HuH-7.5 (cell line): ENCODE measurements at regions not wholly inside any gene's neighbourhood (a gene's known extent, or its start where the extent isn't known, plus 50 kb on each side); places are given as distances from the start of the nearest gene placed in this dataset.
A peak's percentile ranks its signal among the peaks of the same experiment; 100 is the strongest.

Experiments used
- DNase-seq: peaks from one replicate; pipeline ENCODE4 v3.0.0; 2011; ENCODE audit warnings: low spot score

DNA sequence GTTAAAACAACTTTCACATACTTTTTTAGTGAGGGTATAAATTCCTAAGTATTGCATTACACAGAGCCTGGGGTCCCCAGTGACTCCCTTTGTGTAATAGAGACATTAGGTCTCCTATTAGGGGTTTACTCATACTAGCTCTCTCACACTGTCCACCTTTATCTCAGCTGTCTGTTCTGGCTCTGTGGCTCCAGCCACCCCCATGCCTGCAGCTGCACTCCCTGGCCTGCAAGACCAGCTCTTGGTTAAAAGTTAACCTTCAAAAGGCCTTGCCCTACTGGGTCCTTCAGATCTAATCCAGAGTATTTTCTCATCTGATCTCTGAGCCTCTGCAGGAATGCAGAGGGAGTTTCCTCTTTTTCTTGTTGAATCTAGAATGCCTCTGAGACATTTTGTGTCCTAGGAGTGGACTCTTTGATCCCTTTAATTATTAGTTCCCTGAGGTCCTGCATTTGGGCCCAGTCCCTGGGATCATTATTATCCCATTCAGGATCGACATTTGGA is 280.9 kb downstream of the PYDC2 start:
- peak; percentile 4 for DNase-seq

DNA sequence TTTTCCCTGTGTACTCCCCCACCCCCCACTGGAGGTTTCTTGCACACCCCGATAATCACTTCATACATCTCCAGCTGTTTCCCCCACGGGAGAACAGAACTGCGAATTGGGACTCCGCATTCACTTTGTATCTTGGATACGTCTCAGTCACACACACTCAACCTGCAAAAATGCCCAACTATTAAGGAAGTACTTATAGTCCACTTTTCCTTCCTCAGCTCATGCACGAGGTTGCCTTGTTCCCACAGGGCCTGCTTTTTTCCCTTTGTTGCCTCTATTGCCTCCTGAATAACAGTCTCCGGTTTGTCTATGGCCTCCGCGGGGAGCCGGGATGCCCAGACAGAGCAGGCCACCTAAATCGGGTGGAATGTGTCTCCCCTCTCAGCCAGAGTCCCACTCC is 282.3 kb downstream of the PYDC2 start:
- DNase-seq: no peak

DNA sequence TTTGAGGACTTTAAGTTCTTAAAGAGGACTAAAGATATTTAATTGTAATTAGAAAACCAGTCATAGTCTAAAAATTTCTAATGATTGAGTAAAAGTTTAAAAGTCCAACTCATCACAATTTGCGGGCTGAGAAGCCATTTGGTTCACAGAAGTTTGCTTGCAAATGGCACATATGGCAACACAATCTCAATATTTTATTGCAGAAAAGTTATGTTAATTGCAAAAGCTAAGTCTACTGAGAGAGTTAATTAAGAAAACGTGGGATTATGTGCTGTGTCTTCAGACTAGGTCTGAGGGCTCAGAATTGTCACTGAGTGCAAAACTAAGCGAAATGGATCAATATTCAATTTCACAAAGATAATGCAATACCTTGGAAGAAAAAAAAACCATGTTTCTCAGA is 289.7 kb downstream of the PYDC2 start:
- DNase-seq: no peak

DNA sequence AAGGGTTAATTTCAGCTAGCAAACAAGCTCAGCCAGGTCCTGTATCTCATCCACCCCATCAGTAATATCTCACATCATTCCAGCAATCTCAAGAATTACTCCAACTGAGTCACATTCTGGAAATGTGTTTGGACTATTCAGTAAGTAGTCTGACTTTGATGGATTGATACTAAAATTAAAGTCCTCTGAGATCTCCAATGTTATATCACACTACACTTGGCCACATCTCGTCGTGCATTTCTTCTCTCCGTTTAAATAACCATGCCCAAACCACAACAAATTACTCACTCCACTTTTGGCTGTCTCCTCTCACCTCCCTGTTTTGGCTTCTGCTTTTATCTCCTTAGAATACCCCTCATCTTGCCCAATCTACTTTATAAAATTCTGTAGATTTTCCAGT is 292.2 kb downstream of the PYDC2 start:
- no peak for DNase-seq

DNA sequence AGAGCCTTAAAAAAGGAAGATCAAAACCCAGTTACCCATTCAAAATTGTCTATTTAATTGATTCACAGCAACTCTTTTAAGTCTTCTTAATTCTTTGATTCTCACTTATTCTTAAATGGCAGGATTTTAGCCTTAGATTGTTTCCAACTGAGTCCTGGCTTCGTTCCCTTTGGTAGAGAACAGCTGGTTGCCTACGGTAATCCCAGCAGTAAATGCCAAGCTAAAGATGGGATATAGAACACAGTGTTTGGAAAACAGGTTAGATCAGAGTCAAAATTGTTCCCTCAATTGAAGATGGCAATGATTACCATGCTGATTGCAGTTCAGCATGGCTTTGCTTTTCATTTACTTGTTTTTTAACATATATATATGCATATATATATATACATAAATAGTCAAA is 300.9 kb downstream of the PYDC2 start:
- no peak for DNase-seq

DNA sequence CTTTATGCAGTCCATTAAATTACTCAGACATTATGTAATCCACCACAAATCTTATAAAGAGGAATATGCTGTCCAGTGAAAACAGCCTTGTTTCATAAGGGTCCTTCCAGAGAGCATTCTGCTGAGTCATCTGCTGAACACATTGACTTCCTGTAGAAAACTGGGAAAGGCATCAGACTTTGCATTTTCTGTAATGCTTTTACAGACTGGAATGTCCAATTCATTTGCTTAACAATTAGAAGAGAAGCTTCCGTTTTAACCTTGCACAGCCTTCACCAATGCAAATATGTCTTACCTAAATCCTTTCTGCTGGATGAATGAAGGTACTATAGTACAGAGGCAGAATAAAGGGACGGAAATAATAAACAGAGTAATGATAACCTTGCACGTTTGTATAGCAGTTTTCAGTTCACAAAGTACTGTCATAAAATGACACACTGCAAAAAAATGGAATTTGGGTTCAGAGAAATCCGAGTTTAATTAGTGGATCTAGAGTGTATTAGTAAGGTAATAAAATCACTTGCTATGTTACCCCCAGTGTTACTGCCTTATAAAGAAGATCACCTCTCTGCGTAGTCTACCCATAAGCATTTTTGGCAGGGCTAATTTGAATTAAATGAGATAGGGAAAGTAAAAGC is 301.5 kb downstream of the PYDC2 start:
- DNase-seq: no peak

DNA sequence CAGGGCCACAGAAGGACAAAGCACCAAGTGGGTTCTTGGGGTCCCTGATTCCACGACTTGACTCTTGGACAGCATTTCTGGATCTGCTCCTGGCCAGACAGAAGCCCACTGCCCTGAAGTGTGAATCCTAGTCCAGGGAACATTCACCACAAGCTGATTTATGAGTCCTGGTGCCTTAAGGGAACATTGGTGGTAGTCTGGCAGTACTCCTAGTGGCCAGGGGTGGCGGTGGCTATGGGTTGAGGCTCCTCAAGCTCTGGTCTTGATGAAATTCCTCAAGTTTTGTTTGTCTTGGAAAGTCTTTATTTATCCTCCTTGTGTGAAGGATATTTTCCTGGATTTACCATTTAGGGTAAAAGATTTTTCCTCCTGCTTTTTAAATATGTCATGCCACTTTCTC is 307.5 kb downstream of the PYDC2 start:
- DNase-seq: no peak

DNA sequence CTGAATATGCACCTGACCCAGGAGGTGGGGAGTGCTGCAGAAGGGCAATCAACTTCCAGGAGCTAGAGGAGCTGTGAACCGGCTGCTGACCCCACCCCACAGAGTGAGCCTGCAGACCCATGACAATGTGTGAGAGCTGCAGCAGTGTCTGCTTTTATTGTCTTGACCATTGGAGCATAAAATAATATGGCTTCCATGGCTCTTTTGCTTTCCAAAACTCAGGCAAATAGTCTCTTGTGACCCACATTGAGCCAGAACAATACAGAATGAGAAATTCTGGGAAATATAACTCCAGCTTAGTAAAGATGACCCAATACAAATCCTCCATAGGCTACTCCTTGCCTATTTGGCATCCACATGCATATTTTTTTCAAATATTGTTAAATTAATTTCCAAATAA is 309.6 kb downstream of the PYDC2 start:
- DNase-seq: no peak

DNA sequence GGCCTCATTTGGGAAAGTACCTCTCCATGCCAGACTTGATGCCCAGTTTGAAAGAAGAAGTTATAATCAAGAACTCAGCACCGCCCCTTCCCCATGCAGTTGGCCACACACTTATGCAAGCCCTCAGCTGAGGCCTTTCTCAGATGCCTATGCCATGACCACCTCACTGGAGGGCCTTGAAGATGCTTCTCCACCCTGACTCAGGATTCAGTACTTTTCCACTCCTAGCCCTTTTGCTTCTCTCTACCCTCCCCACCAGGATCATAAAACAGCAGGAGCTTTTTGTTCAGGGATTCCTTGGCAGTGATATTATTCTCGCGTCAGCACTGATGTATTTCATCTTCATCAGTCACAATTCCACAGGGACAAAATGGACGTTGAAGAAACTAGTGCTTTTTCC is 313.5 kb downstream of the PYDC2 start:
- DNase-seq: no peak

DNA sequence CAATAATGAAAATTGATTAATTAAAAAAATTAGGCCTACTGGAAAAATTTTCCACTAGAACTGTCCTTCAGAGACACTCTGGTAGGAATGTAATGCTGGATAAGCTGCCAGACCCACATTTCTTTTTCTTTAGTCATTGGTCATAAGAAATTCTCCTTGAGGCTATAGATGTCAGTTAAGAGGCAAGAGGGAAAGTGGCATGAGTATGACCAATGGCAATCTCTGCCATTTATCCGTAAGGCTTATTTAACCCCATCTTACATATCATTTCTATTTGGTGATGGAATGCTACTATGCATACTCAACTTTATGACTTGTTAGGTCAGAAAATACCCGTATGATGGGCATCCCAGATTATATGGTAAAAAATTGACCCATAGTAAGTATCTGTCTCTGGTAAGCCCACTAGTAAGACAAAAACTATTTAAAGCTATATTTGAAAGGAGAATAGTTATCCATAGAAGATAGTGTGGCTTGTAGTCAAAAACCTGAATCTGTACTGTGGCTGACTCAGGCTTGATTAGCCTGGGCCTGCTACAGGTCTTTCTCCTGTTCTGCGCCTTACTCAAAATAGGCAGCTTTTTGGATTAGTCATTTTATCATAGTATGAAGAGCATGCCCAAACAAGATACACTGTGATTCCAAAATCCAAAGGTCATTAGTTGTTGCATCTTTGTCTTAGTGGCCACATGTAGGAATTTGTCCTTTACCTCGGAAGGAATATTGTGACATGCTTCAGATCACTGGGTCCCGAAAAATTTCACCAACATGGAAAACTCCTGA is 314.7 kb downstream of the PYDC2 start:
- DNase-seq: no peak

DNA sequence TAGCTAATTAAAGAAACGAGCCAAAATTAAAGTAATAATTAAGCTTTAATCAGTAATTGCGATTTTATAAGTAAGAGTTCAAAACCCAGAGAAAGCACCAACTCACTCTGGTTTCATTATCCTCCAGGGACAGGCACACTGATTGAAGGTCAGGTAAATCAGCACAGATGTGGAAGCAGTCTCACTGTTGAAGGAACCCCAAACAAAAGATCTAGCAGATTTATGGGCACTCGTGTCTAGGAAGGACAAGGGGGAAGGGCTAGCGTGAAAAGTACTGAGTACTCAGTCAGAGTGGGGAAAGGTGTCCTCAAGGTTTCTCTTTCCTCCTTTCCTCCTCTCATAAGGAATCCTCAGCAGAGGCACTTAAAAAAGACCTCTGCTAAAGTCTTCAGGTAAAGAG is 320.1 kb downstream of the PYDC2 start:
- DNase-seq: no peak

DNA sequence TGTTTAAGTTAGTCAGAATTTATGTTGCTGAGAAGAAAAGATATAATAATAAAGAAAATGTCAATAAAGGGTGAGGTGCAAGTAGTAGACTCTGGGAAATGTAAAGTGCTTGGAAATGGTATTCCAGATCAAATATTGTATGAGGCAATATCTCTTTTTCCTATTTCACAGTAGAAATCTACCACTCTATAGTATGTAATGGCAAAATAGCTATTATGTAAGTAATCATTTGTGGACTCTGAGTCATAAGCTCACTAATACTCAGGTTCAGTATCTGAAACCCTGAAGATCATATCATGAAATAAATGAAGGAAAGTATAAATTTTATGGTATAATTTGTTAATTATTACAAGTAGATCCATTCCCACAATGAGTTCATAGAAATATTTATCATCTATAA is 322.1 kb downstream of the PYDC2 start:
- DNase-seq: no peak

DNA sequence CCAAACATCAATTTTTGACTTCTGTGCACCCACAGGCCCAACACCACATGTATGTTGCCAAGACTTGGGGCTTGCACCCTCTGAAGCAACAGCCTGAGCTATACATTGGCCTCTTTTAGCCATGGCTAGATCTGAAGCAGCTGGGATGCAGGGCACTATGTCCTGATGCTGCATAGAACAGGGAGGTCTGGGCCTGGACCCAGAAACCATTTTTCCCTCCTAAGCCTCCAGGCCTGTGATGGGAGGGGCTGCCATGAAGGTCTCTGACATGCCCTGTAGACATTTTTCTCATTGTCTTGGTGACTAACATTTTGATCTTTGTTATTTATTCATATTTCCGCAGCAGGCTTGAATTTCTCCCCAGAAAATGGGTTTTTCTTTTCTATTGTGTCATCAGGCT is 330.0 kb downstream of the PYDC2 start:
- DNase-seq: no peak

DNA sequence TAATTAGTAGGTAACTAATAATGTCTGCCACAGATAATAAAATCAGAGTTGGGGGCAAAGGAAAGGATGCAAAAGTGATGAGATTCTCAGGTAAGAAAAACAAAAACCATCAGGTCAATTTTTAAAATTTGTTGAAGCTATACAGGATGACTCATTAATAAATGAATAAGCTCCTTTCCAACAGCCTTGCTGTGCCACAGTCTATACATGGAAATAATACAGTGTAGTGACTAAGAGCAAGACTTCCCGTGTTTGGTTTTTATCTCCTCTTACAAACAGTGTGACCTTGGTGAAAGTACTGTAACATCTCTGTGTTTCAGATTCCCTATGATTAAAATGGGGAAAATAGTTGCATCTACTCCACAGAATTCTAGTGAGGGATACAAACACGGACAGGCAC is 331.6 kb downstream of the PYDC2 start:
- DNase-seq: no peak

DNA sequence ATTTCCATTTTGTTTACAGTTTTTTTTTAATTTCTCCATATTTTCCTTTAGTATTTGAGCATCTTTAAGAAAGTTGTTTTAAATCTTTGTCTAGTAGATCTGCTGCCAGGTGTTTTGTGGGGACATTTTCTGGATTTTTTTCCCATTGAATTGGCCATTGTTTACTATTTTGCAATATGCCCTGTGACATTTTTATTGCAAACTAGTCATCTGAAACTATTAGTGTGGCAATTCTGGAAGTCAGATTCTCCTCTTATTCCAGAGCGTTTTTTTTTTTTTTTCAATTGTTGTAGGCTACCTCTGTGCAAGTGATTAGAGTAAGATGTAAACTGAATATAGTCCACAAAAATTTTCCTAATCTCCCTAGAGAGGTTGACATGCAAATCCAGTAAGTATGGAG is 334.2 kb downstream of the PYDC2 start:
- no peak for DNase-seq

DNA sequence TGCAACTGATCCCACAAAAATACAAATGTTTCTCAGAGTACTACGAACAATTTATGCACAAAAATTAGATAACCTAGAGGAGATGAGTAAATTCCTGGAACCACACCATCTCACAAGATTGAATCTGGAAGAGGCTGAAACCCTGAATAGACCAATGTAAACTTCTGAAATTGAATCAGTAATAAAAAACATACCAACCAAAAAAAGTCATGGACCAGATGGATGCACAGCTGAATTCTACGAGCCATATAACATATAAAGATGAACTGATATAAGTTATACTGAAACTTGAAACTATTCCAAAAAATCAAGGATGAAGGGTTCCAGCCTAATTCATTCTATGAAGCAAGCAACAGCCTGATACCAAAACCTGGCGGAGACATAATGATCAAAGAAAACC is 336.3 kb downstream of the PYDC2 start:
- no peak for DNase-seq

DNA sequence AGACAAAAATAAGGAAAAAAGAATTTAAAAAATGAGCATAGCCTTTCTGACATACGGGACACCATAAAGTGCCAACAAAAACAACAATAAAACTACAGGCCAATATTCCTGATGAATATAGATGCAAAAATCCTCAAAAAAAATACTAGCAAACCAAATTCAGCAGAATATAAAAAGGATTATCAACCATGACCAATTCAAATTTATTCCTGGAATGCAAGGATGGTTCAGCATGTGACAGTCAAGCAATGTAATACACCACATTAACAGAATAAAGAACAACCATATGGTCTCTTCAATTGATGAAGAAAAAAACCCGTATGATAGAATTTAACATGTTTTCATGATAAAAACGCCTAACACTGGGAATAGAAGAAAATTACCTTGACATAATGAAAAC is 341.7 kb downstream of the PYDC2 start:
- no peak for DNase-seq

DNA sequence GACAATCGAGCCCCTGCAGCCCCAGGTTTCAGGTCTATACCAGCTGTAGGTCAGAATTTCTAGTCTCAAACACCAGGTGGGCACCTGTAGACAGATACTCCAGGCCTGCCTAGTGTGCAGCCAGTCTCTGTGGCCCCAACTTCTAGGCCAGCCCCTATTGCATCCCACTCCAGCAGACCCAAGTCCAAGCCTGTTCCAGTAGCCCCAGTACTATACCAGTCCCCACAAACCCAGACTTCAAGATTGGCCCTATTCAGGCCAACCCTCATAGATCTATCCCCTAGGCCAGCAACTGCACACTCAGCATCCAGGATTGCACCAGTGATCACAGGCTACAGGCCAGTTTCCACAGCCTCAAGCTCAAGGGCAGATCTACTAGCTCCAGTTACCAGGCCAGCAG is 344.0 kb downstream of the PYDC2 start:
- no peak for DNase-seq

DNA sequence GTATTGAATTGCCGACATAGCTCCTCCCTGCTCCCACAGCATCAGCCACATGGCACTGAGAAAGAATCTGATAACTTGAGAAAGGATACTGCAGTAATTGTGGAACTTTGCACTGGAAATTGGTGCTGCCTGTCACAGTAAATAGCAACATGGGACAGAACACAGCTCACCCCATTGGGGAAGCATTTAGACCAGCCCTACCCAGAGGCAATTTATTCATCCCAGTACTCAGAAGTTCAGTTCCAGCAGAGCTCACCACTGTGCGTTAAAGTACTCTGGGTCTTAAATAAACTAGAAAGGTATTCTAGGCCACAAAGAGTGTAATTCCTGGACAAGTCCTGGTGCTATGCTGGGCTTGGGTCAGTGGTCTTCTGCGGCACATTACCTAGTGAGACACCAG is 347.1 kb downstream of the PYDC2 start:
- no peak for DNase-seq

DNA sequence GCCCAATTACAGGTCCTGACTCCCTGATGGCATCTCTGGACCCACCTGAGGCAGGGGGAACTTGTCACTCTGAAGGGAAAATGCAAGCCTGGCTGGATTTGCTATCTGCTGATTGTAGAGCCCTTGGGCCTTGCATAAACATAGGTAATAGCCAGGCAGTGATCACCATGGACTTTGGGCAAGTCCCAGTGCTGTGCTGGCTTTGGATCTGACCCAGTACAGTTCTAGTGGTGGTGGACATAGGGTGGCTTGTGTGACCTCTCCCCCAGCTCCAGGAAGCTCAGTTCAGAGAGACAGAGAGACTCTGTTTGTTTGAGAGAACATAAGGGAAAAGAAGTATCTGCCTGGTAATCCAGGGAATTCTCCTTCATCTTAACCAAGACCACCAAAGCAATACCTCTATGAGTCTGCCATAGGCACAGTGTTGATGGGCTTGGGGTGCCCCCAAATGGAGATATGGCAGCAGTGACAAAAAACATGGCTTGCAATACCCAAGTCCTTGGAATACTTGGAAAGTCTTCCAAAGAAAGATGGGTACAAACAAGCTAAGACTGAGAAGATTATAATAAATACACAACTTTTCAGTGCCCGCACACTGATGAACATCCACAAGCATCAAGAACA is 348.5 kb downstream of the PYDC2 start:
- no peak for DNase-seq

DNA sequence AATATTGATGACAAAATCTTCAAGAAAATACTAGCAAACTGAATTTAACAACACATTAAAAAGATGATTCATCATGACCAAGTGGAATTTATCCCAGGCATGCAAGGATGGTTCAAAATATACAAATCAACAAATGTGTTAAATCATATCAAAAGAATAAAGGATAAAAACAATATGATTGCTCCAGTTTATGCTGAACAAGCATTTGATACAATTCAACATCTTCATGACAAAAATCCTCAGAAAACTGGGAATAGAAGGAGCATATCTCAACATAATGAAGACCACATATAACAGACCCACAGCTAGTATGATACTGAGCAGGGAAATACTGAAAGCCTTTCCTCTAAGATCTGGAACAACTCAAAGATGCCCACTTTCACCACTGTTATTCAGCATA is 352.3 kb downstream of the PYDC2 start:
- no peak for DNase-seq

DNA sequence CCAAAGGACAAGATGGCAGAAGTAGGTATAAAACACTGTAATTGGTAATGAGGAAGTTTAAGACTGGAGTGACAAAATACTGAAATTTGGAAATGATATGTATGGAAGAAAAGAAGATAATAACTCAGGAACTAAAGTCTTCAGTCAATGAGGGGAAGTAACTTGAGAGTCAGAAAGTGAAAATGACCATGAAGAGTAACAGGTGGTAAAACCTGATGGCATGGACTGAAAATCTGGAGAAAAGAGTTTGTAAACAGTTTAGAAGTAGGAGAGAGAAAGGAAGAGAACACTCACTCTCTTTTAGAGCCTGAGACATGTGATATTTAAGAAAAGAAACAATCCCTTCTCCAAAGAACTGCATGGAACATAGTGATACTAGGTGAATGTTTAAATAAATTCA is 387.9 kb downstream of the PYDC2 start:
- no peak for DNase-seq

DNA sequence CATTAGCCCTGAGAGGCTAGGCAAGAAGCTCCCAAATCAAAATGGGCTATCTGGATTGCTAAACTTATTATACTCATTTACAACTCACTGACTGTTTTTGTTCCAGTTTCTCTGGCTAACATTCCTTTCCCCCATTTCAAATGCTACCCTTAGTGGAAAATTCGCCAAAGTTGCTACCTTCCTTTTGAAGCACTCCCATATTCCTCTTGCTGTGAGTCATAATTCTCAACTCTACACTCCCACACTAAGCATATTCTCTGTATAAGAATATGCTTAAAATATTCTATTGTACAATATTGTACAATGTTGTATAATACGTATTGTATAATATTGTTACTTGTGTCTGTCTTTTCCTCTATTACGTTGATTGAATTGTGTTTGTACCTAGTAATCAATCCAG is 398.6 kb downstream of the PYDC2 start:
- no peak for DNase-seq
